GM19463 (cell line): ENCODE measurements at regions not wholly inside any gene's neighbourhood (a gene's known extent, or its start where the extent isn't known, plus 50 kb on each side); places are given as distances from the start of the nearest gene placed in this dataset.

ENCODE experiments used
- ATAC-seq: cut with Tn5 transposase; IDR thresholded peaks from one replicate; pipeline ENCODE4 v1.9.1; 2021; ENCODE audit warnings: mild to moderate bottlenecking, moderate library complexity; ENCODE audit not compliant: unreplicated experiment

DNA sequence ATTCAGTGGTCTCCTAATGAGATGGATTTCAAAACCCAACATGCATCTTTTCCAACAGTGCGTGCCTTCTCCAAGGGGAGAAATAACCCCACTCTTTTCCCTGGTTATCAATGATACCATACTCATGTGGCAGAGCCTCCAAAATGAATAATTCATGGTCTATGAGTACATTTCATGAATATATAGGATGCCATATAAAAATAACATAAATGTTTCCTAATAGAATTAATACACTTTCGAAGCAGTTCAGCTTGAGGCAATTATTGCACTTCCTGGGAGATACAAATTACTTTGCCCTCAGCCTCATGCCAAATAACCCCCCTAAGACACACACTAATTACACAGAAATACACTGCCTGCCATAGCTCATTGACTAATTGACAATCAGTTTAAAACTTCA lies 318.6 kb downstream of the ZSWIM6 start:
- no peak for ATAC-seq

DNA sequence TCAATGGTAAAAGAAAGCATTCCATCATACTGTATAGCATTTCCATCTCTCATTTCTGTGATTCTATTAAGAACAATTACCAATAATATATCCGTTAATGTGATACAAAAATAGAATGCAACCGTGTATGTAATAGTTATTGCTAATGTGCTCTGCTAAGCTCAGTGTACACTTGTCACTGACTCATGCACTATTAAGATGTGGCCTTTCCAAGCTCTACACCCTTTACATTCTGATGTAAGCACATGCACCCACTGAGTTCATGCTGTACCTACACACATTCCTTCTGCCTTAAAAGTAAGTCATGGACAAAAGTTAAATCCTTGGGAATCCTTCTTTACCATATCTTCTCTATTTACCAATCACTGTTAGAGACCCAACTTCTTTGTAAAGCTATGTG lies 319.1 kb downstream of the ZSWIM6 start:
- ATAC-seq, result no peak

DNA sequence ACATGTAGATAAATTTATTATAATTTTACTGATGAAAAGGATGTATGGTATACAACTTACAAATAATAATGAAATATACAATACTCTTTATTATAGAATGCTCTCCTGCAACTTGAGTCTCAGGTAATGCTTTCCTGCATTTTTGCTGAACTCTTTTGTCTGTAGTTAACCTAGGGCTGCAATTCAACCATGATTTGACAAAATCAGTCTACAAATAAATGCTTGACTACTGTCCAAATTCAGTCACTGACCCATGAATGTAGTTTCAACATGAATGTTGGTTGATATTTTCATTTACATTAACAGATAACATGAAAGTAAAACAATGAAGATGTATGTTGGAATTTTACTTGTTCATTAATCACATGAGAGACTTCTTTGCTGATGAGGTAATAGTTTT lies 320.9 kb downstream of the ZSWIM6 start:
- no peak for ATAC-seq

DNA sequence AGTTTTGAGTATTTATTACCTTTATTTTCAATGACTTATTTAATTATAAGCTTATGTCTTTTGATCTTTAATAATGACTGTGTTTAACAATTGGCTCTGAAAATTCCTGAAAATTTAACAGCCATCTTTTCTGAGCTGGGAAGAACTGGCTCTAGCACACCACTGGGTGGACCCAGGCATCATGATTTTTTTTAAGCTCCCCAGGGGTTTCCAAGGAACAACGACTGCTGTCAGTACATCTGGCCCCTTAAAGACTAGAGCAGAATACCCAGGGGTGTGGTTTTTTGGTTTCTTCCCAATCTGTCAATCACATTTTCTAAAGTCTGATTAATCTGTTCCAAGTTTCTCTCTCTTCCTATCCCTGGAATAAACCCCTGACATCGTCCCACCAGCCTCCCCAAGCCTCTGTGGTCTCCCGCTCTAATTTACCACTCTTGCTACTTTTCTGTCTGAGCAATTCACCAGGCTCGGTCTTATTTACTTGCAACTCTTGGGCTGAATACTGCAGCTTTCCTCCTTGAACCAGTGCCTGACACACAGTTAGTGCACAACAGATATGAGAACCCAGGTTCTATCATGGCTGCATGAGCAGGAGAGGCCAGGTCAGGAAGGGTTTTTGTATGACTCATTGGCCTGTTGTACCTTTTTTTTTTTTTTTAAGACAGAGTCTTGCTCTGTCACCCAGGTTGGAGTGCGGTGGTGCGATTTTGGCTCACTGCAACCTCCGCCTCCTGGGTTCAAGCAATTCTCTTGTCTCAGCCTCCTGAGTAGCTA lies 321.9 kb downstream of the ZSWIM6 start:
- ATAC-seq, result no peak

DNA sequence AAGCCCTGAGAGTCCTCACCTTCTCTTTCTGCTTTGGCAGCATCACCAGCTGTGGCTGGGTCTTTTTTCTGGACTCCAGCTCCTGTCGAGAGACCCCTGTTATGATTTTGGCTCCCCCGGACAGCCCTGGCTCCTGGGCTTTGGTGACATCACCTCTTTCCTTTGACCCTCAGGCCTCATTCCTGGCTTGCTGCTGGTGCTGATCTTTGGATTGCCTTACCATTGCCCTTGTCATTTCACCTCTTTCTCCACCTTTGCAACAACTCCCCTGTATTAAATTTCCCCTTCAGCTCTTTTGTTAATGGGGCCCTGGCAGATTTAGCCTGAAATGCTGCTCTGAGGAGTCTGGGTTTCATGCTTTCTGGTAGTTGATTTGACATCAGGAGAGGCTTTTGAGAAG lies 322.8 kb downstream of the ZSWIM6 start:
- no peak for ATAC-seq

DNA sequence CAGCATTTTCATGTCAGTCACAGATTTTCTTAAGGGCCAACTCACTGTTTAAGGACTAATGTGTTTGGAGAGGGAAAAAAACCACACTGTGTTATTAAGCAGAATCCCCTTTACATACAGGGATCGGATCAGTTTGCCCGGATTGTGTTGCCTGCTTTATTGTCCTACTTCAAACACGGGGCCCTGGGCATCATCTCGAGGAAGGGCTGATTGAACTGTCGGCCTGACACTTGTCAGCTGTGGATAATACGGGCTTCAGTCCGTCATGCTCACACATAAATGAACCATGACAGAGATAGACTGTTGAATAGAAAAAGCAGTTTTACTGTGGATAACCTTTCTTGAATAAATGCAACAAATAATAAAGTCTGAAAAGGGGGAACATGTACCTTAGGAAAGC lies 325.0 kb downstream of the ZSWIM6 start:
- no peak for ATAC-seq

DNA sequence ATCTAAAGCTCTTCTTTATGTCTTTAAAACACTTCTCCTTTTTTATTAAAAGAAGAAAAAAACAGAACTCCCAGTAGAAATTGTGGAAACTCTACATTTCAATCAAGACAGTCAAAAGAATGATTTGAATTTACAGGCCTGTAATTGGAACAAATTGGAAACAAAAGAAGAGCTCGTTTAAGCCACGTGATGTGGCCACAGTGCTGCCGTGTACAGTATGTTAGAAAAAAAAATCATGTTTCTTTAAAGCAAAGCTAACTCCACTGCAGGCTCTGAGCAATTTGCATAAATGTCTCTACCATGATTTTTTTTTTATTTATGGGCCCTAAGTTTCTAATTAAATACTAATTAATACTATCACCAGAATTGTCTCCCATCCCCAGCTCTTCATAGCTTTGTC lies 325.6 kb downstream of the ZSWIM6 start:
- ATAC-seq, result no peak

DNA sequence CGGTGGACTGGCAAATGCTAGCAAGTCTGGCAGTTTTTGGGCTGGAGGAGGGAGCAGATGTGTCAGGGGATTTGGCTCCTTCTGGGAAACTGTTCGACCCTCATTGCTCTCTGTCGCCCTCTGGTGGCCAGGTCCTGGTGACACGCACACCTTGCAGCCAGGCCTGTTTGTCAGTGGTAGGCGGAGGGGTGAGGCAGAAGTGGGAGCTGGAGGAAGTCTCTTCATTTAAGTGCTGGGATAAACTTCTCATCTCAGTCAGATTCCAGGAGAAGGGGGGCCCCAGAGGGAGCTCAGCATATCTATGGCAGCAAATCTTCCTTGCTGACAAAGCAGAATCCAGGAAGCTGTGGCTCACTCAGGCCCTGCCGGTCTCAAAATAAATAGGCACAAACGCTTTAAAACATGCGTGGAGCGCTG lies 326.5 kb downstream of the ZSWIM6 start:
- peak; percentile 84 for ATAC-seq

DNA sequence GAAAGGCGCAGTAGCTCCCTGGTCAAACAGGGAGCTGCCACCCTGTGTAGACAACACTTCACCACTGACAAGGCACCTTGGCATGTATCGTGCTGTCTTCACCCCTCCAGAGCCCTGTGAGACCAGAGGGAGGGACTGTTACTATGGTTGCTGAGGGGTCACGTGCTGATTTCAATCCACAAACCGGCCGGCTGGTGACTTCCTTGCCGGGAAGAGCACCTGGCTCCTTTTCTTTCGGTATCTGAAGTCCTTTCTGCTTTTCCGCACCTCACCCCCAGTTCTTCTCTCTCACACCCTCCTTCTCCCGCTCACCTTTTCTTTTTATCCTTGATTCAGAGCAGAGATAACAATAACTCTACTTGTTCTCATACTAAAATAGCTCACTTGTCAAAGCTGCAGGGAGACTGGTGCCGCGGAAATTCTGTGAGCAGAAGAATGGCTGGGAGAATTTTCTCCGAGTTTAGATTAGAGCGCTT lies 327.2 kb downstream of the ZSWIM6 start:
- no peak for ATAC-seq

DNA sequence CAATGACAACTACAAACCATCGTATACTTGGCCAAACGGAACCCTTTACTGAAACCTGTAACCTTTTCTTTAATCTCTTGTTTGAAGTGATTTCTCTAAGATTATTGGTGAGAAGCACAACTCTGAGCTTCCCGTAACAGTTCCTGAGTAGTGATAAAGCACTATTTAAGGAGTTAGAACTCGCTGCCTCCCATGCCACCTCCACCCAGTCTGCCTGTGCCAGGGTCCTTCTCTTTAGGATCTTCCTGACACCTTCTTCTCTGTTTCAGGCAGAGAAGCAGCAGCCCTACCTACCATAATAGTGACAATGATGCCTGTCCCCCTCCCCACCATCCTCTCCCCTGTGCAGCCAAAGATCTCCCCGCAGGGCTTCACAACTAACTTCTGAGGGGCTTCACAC lies 330.6 kb downstream of the ZSWIM6 start:
- no peak for ATAC-seq

DNA sequence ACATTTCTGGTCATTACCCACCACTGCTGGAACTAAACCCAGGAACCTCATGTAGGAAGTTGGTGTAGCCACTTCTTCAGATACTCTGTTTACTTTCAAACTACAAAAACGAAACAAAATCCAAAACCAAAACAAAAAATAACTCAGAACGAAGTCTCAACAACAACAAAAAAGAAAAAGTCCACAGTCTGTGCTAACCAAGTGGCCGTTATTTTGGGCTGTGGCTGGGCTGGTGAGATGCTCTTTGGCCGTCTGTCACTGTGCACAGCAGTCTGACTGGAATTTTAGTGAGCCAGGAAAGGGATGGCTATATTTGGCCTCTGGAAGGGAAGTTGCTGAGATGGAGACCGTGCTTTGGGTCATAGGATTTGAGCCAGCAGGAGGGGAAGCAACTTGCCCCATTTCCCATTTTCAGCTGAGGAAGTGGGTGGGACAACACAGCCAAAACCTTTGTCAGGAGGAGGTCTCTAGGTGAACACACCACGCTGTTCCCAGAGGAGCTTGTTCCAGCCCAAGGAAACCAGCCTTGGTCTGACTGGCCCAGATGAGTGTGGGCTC lies 334.1 kb downstream of the ZSWIM6 start:
- ATAC-seq, result no peak

DNA sequence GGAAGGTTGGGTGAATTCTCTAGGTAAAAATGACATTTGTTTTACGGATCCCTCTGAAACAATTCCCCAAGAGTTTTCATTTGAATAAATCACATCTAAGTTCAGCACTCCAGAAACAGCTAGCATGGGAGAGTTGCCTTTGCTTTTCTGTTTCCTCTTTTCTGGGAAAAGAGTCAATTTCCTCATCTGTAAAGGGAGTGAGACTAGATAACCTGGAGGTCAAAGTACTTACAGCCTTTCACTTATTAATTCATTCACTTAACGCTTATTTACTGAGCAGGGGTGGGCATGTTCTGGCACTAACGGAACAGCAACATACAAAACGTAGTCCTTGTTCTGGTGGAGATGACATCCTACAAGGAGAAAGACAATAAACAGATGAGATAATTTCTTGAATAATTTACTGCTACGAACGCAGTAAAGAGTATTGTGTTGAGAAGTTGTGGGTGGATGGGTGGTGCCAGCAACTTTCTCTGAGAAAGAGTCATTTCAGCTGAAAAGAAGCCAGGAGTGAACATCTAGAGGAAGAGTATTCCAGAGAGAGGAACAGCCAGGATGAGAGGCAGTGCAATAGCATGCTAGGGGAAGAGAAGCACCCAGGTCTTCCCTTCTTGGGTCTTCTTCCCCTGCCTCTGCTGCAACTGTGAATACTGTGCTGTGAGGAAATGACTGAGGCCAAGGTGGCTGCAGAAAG lies 335.6 kb downstream of the ZSWIM6 start:
- ATAC-seq, result no peak

DNA sequence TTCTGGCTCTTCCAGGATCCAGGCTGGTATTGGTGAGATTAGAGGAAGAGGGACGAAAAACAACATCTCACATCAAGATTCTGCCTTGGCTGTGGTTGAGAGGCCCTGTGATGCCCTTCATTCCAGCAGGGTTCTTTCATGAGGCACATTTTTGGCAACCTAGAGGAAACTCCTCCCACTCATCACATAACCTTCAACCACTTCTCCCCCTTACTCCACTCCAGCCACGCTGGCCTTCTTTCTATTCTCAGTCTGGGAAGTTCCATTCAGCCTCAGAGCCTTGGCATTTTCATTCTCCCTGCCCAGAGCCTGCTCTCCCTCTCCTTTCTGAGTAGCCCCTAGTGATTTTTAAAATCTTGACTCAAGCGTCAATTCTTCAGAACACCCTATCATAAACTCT lies 337.5 kb downstream of the ZSWIM6 start:
- no peak for ATAC-seq

DNA sequence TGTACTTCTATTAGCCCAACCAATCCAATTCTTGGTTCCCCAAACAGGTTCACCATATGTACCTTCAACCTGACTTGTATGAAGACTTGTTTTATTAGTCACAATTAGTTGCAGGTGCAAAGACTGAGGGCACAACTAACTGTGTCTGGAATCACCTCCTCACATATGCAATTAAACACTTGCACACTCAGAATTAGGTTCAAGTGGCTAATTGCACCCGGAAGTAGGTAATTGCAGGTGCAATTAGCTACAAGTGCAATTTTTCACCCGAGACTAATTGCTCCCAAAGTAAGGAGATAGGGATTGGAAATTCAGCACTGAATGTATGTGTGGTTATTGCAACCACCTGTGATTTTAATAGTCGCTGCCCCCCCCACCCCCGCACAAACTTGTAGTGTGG lies 338.9 kb downstream of the ZSWIM6 start:
- no peak for ATAC-seq

DNA sequence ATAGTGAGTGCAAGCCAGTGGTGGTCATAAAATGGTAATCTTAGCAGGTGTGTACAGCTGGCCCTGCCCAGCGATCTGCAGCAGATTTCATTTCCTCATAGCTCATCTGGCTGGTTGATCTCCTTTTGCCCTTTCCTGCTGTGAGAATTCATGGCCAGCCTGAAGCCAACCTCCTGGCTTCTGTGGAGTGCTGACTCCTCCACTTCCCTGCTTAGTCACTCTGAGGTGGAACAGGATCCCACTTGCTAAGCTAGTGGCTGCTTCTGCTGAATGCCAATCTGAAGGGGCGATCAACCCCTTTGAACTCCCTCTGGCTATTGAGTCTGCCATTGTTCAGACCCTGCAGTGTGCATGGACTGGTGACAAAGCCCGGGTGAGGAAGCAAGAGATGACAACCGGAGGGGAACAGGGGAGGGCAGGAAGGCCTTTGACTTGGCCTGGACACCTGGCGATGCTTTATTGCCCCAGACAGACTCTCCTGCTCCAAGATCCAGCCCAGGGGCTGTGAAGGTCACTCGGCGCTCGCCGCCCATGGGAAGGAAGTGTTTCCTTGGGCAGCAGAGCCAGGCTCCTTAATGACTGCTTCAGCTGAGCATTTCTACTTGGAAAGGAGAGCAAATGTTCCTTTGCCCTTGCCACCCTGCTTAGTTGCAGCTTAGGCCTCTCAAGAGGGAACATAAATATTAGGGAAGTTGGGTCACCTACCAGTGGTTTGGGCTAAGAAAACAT lies 341.1 kb downstream of the ZSWIM6 start:
- ATAC-seq, result no peak

DNA sequence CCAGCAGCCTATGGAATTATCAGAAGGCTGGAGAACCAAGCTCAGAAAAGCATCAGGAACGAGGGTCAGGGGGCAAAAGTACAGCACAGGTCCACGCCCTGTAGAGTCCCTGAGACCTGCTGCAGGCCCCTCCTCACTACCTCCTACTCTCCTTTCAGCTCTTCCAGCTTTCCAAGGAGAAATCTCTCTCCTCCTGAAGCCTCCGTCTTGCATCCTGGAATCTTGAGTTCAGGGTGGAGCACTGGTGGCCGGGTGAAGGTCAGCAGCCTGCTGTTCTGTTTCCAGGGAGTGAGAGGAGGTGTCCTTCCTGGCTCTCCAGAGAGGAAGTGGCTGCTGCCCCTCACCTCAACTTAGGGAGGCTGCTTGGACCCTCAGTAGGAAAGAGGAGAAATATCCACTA lies 342.3 kb downstream of the ZSWIM6 start:
- no peak for ATAC-seq

DNA sequence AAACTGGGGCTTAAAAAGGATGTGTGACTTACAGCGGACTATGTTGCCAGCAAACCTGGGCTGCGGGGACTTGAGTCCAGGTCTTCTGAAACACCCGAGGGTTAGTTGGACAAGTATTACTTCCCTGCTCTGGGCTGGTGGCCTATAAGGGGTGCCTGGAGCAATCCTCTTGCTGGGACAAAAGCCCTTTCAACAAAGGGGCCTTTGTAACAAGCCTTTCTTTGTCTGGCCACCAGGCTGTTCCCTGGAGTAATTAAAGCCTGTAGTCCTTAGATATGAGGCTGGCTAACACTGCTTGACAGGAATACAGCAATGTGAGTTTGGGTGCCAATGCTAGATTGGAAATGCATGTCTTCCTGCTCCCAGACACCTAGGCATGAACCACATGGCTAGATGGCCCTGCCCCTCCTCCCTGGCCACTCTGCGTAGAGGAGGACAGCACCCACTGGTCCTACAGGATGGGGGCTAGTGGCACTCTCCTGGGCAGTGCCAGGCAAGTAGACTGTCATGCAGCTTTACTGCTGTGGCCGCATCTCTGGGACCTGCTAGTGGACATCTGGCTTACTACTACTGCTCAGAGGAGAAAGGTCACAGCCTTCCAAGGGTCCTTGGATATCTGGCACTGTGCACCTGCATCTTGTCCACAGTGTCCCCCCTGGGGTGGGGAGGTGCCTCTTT lies 343.1 kb downstream of the ZSWIM6 start:
- ATAC-seq, result no peak

DNA sequence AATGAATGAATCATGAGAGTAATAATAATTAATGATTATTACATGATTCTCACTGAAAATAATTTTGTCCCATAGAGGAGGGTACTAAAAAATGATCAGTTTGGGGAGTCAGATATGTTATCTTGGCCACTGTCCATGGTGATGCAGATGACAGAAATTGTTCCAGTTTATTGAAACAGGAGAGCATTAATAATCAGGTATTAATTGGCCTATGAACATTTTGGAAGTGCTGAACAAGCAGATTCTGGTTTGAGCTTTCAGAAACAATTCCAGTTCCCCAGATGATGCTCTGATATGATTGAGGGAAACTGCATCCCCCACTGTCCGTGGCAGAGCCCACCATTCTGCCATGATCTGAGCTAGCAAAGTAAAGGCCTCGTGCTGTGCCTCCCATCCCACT lies 345.2 kb downstream of the ZSWIM6 start:
- ATAC-seq, result no peak

DNA sequence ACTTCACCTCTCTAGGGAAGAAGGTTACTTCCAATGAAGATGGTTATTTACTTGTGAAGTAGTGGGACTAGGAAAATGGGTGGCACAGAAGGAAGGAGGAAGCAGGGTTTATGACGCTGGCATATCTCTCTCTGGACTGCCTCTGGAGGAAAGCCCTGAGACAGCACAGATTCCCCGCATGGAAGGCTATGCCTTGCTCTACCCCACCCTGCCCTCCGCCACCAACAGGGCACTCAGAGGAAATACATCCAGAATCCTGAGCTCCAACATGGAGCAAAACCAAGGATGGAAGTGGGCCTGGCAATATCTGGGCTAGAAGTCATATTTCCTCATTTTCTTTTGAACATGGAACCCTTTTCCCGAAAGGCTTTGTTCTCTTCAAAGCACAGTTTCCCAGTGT lies 346.9 kb downstream of the ZSWIM6 start:
- ATAC-seq, result no peak

DNA sequence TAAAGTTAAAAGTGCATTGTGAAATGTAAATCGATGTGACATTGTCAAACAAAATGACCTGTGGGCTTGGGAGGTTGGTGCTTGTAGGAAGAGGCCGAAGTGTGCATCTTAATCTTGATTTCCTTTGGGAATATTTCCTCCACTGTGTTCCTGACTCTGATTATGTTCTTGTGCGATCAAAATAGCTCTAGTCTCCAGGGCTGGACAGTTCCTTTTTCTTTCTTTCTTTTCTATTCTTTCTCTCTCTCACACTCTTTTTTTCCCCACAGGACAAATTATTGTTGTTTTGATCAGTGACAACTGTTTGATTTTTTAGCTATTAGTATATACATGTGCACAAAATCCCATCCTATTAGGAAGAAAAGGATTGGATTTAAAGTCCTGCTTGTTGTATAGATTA lies 347.5 kb downstream of the ZSWIM6 start:
- ATAC-seq, result no peak

DNA sequence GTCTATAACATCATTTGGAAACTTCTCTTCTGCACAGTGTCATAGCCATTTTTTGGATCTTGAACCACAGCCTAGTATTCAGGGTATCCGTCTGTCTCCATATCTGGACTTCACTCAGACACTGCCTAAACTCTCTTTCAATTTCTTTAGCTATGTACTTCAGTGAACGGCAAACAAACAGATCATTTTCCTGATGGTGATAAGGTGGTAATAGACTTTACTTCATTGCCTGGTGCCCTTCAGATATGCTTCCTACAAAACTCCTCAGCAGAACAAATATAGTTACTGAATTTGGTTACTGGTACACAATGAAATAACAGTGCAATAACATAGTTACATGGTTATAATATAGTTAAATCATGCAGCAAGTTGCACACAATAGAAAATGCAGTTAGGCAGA lies 348.2 kb downstream of the ZSWIM6 start:
- ATAC-seq, result no peak
